Epidermal melanocyte (primary cell): ENCODE measurements at regions not wholly inside any gene's neighbourhood (a gene's known extent, or its start where the extent isn't known, plus 50 kb on each side); places are given as distances from the start of the nearest gene placed in this dataset.

Experiments
- DNase-seq: peaks from one replicate; pipeline ENCODE4 v3.0.0; 2011; ENCODE audit warnings: low spot score; ENCODE audit not compliant: insufficient read length

DNA sequence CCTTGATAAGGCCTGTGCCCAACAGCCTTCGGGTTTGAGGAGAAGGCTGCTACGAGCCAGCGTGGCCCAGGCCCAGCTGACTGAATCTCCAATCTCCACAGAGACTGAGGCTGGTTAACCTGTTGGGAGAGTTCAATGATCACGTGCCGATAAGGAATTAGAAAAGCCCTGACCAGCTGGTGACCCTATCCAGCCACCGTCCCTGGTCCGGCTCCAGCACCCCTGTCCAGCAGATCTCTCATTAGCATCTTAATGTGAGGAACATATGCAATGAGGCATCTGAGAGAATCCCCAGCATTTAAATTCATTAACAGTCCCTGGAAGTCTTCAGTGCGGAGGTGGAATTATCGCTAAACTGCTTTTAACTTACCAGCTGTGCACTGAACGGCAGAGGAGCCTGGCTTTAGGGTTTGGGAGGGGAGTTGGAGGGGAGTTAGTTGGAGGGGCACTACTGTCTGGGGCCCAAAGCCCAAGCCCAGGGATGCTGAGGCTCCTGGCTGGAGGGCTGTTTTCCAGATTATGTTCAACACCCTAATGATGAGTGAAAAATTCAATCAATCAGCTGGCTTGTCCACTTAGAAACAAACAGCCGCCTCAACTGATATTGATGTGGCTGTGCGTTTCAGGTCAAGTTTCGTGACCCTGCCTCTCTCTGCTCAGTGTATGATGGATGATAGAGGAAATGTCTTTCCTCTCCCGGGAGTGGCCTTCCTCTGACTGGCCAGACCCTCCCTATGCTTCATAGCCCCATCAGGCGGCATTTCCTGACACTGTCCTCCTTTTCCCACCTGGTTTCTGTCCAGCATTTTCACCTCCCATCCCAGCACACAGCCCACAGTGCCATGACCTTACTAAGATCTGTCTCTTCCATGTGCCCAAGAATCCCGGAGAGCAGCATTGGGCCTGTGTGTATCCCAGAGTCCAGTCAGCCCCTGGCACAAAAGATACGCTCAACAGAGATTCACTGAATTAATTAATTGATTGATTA, 184.5 kb downstream of the CCT6B start:
- DNase-seq: no peak

DNA sequence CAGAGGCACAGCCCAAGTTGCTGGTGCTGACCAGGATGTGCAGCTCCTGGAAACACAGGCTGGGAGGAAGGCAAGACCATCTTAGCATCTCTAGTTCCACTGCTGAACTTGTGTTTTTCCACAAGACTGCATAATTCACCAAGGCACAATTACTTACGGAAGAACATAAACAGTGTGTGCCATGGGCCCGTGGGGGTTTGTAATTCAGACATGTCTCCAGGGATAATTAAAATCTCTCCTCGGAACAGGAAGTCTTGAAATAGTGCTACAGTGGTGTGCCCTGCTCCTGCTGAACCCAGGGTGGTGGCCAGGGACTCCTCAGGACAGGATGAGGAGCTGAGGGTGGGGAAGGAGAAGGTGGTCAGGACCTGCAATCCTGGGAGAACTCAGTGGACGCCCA, 188.2 kb downstream of the CCT6B start:
- DNase-seq: no peak

- DNase-seq: no peak
Observed at GRCh38 chr17:34771891-34772290, 189.4 kb downstream of the CCT6B start.

GRCh38 chr17:34770586-34770985, 190.7 kb downstream of the CCT6B start:
- DNase-seq: no peak

DNA sequence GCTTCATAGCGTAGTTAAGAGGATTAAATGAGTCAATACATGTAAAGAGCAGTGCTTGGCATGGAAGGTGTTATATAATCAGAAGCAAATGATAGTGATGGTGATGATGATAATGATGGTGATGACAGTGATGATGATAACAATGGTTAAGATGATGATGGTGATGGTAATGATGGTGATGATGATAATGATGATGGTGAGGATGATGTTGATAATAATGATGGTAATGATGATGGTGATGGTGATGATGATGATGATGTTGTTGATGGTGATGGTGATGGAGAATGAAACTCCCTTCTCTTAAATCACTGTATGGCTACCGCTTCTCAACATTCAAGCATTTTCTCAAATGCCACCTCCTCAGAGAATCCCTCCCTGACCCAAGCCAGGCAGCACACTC, 190.5 kb downstream of the TMEM132E start:
- no peak for DNase-seq

GRCh38 chr17:34769049-34769448, 189.7 kb downstream of the TMEM132E start:
- no peak for DNase-seq

DNA sequence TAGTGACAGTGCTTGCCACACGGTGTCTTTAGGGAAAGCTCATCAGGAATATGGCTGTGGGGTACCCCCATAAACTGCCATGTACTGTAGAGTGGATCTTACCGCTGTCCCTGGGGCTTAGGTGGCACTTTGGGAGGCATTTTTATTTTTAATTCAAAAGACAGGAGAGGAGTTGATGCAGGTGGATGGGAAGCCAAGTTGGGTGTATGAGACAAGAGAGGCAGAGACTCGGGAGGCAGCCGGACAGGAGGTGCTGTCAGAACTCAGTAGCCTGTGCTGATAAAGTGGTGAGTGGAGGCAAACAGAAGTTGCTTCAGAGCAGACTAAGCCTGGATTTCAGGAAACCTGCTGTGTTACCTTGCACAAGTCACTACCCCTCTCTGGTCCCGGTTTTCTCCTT, 185.9 kb downstream of the TMEM132E start:
- no peak for DNase-seq

DNA sequence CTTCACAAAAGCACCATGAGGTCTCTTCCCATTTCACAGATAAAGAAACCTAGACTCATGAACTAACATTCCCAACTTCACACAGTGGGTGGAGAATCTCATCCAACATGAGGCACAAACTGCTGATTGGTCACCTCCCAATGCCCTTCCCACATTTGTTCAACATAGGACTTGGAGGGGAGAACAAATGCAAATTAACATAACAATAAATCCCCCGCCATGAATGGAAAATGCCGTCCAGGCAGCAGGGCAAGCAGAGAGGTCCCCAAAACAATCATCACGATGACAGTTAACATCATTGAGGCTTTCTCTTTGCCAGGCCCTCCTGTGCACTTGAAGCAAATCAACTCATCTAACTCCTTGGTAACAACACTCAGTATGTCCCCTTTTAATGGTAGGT, 185.3 kb downstream of the TMEM132E start:
- no peak for DNase-seq

DNA sequence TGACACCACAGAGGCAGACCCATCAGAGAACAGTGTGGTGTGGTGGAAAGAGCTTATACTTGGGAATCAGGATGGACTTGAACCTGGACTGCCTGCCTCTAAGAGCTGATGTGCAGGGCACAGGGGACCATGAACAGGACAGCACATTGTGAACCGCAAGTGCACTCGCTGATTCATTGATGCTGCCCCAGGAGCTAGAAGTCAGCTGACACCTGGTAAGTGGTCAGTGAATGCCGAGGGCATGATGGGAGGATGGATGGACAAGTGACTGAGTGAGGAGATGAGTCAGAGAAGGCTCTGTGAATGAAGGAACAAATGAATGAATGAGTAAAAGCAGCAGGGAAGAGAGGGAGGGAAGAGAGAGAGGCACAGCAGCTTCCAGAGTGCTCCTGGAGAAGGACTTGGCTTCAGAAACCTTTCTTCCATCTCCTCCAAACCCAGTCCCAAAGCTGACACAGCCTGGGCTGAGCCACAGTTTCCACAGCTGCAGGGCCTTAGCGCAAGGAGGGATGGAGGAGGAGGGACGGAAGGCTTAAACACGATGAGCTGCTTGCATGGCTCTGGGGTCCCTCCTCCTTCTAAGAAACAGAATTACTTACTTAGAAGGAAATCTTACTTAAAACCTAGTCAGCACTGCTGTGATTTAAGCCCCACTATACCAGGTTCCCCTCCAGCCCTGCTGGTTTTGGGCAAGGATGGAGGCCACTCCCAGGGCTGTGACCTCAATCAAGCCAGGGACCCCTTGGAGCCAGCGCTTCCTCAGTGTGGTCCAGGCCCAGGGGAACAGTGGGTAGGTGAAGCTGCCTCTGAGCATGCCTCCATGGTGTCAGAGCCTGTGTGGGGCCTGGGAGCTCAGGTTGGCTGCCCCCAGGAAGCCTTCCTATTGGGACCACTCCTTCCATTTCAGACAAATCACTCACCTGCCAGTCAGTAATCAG, 184.6 kb downstream of the TMEM132E start:
- DNase-seq: no peak

- no peak for DNase-seq
Observed at GRCh38 chr17:34762078-34762477, 182.7 kb downstream of the TMEM132E start.

- DNase-seq: no peak
Observed at GRCh38 chr17:34761646-34762045, 182.3 kb downstream of the TMEM132E start.

DNA sequence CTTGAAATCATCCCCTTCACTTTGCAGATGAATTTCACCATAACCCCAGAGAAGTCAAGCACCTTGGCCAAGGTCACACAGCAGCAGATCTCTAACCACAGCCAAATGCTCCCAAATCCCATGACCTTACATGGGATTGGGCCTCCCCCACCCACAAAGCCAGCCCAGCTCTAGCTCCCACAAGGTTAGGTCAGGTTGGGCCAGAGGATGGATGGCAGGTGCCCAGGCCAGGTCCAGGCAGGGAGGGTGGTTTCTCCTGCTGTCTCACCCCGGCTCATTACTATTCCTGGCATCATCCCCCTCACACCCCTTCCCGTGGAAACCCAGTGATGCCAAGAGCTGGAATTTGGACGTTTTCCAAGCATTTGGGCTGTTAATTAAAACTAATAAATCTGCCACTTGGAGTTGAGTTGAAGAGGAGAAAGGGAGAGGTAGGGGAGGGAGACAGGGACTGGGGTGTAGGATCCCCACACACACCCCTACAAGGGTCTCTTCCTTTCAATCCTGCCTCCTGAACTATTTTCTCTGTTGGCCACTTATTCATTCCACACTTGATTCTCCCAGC, 181.6 kb downstream of the TMEM132E start:
- DNase-seq: no peak

DNA sequence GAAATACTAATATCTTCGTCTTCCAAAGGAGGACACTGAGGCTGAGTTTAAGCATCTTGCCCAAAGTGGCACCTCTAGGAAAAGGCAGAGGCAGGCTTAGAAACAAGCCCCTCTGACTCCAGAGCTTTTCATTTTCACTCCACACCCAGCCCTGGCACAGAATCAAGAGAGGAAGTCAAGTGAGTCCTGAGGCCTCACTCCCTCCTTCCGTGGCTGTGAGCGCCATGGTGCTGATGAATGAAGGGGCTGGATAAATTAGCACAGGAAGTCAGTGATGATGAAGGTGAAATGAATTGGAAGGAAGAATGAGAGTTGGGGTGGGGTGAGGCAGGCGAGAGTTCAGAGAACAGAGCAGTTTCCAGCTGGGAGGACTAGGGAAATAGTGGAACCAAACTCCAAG, 179.3 kb downstream of the TMEM132E start:
- DNase-seq: no peak

DNA sequence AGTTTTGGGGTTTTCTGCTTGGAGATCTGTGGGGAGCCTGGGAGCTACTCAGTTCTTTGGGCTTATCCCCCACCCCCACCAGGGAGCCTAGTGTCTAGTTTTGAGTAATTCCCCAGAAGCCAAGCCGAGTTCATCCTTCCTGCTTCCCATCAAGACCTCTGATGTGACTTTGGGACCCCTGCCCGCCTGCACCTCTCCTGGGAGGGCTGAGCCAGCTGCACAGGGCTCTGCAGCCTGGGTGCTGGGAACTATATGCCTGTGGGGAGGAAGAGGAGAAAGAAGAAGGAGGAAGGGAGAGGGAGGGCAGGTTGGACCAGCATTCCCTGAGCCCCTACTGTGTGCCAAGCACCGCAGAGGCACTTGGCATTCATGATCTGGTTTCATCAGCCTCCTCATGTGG, 178.9 kb downstream of the TMEM132E start:
- DNase-seq: no peak

GRCh38 chr17:34757611-34758010, 178.2 kb downstream of the TMEM132E start:
- DNase-seq: no peak

- DNase-seq: no peak
Observed at GRCh38 chr17:34757106-34757505, 177.7 kb downstream of the TMEM132E start.

DNA sequence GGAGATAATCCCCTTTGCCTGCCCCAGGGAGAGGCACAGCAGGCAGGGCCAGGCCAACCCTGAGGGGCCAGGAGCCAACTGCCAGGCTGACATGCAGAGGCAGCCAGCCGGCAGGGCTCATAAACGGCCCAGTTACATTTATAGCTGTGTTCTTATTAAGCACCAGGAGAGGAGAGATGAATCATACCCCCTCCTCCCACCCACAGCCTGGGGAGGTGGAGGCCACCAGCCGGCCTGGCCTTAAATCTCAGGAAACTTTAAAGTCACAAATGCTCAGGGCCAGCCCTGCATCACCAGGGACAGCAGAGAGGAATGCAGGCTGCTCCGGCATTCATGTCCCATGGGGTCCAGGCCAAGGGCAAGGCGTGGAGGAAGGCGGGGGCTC, 177.2 kb downstream of the TMEM132E start:
- DNase-seq: no peak

GRCh38 chr17:34755981-34756636, 176.7 kb downstream of the TMEM132E start:
- DNase-seq: no peak

DNA sequence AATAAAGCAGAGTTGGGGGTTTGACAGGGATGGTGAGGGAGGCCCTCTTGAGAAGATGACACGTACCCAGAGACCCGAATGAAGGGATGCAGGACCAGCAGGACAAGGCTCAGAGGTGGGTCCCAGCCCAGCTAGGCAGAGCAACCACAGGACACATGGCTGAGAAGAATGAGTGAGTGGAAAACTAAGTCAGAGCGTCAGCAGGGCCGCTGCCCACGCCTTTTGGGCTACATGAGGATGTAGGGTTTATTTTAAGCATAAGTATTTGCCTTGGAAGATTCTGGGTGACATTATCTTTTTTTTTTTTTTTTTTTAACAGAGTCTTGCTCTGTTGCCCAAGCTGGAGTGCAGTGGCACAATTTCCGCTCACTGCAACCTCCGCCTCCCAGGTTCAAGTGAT, 176.0 kb downstream of the TMEM132E start:
- no peak for DNase-seq

GRCh38 chr17:34750004-34750403, 170.6 kb downstream of the TMEM132E start:
- DNase-seq: no peak

- DNase-seq: no peak
Observed at GRCh38 chr17:34741967-34742366, 162.6 kb downstream of the TMEM132E start.
